Cerebellar cortex (tissue), 1 donor: ENCODE measurements at regions not wholly inside any gene's neighbourhood (a gene's known extent, or its start where the extent isn't known, plus 50 kb on each side); places are given as distances from the start of the nearest gene placed in this dataset.
A peak's percentile ranks its signal among the peaks of the same experiment; 100 is the strongest.
"Not testable (repeated sequence)": the region's sequence is repeated elsewhere in the genome, so short reads cannot be mapped to it uniquely, and the experiment has no call there.

ENCODE experiments used
- DNase-seq: peaks from one replicate; pipeline ENCODE4 v3.0.0-alpha.2; 2015; ENCODE audit warnings: low spot score

DNA sequence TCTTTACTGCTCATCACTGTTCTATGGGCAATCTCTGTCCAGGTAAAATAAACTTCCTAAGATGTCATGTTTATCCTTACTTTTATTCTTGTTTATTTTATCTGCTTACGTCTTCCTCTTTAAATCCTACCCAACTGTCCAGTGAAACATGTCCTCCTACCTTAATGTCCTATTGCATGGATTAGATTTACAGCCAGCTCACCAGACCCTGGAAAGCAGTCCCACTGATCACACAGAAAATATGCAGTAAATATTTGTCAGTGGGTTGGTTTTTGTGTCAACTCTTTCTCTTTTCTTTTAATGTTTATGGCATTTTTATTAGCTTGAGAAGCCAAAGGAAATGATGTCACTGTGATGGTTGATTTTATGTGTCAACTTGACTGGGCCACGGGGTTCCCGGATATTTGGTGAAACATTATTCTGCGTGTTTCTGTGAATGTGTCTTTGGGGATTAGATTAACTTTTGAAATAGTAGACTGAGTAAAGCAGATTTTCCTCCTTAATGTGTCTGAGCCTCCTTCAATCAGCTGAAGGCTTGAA lies 258.3 kb downstream of the SRGAP2C start:
- no peak for DNase-seq

DNA sequence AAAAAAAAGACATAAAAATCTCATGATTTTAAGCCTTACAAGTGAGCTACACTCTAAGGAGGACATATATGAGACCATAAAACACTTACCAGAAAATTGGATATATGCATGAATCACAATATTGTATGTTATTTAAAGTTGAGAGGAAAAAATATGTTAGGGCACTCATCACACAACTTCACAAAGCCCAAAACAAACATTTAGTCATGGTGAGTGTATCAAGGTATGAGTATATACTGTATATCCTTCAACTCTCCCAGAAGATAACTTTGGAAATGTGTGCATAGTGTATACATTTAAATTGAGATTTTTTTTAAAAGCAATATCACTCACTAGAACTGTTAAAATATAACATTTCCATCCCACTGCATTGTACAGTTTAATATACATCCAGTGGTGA lies 259.3 kb downstream of the SRGAP2C start:
- DNase-seq: no peak

GRCh38 chr1:121445679-121446078 lies 260.9 kb downstream of the SRGAP2C start:
- DNase-seq: no peak

- peak; percentile 12 for DNase-seq
Observed at GRCh38 chr1:121447280-121447923, 262.6 kb downstream of the SRGAP2C start.

DNA sequence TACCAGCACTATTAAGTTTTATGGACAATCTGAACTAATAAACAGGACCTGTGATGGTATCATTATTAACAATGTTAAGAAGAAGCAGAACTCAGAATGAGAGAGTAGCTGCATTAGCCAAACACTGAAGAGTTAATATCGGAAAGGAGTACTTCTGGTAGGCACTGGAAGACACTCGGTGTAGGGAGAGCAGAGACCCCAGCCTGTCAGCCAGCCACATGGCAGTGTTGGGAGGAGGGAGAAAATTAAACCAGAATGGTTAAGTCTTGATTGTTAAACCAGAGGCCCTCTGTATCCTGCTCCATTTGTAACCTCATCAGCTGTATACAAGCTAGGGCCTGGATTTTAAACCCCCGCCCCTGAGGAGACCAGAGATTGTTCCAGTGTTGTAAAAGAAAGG lies 263.3 kb downstream of the SRGAP2C start:
- not testable (repeated sequence) for DNase-seq

GRCh38 chr1:121448851-121449250 lies 264.1 kb downstream of the SRGAP2C start:
- DNase-seq: no peak

DNA sequence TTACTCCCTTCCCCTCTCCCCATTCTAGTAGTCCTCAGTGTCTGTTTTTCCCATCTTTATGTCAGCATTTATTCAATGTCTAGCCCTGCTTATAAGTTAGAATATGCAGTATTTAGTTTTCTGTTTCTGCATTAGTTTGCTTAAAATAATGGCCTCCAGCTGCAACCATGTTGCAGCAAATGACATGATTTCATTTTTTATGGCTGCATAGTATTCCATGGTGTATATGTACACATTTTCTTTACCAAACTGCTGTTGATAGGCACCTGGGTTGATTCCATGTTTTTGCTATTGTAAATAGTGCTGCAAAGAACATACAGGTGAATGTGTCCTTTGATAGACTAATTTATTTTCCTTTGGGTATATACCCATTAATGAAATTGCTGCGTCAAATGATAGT lies 267.7 kb downstream of the SRGAP2C start:
- no peak for DNase-seq

- DNase-seq: no peak
Observed at GRCh38 chr1:121458291-121459048, 273.7 kb downstream of the SRGAP2C start.

- no peak for DNase-seq
Observed at GRCh38 chr1:121459235-121459634, 274.5 kb downstream of the SRGAP2C start.

DNA sequence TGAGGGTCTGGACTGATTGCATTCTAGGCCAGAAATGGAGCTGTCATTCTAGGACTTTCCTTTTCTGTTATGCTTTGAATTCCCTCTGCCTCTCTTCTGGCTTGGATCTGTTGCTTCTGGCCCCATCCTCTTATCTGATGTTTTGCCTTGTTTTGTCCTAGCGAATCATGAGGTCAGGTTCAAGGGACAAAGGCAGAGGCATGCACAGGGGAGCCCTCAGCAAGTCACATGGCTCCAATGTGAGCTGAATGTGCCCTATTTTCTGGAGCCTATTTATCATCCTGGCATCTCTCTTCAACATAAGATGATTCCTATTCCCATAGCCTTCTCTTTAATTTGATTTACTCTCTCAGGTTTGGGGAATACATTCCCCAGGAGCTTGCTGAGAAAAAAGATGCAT lies 284.6 kb downstream of the SRGAP2C start:
- DNase-seq: not testable (repeated sequence)

DNA sequence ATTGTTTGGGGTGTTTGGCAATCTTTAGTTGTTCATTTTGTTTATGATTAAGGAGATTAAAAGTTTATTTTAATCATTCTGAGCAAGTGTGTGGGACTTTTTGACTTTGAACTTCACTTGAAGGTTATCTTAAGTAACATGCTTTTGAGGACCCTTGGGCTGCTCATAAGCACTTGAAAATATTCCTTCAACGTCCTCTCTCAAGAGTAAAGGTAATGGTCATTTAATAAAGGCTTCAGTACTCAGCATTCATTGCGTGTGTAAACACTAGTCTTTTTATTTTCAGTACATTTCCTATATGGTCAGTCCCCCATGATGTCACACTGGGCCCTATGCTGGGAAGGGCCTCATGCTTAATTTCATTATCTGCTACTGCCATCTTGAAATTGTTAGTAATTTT lies 285.6 kb downstream of the SRGAP2C start:
- not testable (repeated sequence) for DNase-seq

DNA sequence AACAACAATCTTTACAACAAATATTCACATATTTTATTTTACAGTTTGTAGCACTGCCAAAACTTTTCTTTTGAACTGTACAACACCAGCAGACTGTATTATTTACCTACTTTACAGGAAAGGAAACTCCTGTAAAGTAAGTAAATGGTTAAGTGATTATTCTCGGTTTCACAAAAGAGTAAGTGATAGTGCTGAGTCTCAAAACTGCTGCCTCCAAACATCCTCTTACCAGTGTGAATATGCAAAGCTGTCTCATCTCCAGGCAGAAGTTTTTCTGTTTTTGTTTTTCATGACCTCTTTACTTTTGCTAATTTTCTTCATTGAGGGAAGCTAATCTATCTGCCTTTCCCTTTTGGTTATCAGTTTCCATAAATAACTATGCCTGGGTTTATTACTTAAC lies 286.7 kb downstream of the SRGAP2C start:
- no peak for DNase-seq

DNA sequence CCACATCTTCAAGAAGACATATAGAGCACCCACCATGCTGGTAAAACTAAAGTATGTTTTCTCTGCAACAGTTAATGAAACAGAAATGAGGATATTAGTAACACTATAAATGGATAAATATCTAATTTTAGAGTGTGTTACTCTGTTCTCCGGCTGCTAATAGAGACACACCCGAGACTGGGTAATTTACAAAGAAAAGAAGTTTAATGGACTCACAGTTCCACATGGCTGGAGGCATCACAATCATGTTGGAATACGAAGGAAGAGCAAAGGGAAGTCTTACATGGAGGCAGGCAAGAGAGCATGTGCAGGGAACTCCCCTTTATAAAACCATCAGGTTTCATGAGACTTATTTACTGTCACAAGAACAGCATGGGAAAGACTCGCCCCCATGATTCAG lies 287.2 kb downstream of the SRGAP2C start:
- DNase-seq: no peak

GRCh38 chr1:121483234-121483633 lies 298.5 kb downstream of the SRGAP2C start:
- no peak for DNase-seq

DNA sequence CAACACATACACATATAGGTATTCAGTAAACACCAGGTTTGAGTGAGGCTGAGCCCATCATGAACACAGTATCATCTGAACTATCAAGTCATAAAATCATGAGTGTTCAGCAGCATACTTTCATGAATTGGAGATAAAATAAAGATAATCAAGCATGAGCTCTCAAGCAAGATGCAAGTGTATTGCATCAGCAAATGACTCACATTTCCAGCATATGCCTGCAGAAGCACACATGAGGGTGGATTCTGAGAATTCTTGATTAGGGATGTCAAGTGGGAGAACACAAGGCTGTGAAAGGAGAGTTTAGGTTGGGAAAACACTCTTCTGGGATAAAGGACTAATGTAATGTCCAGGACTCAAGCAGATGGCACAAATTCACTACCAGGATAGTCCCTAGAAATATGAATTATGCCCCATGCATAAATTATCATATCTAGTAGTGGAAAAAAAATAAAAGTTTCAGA lies 299.2 kb downstream of the SRGAP2C start:
- no peak for DNase-seq

- DNase-seq: not testable (repeated sequence)
Observed at GRCh38 chr1:121494796-121495195, 310.0 kb downstream of the SRGAP2C start.

- DNase-seq: not testable (repeated sequence)
Observed at GRCh38 chr1:121511455-121511854, 326.7 kb downstream of the SRGAP2C start.

DNA sequence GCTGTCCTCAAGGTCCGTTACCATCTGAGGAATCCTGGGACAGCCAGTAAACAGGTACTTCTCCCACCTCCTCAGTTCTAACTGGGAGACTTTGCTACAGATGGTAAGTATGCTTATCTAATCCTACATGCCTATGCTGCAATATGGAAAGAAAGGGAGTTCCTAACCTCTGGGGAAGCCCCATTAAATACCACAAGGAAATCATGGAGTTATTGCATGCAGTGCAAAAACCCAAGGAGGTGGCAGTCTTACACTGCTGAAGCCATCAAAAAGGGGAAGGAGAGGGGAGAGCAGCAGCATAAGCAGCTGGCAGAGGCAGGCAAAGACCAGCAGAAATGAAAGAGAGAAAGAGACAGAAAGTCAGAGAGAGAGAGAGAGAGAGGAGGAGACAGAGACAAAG lies 327.1 kb downstream of the SRGAP2C start:
- DNase-seq: not testable (repeated sequence)

GRCh38 chr1:121515235-121515634 lies 330.5 kb downstream of the SRGAP2C start:
- DNase-seq: no peak

DNA sequence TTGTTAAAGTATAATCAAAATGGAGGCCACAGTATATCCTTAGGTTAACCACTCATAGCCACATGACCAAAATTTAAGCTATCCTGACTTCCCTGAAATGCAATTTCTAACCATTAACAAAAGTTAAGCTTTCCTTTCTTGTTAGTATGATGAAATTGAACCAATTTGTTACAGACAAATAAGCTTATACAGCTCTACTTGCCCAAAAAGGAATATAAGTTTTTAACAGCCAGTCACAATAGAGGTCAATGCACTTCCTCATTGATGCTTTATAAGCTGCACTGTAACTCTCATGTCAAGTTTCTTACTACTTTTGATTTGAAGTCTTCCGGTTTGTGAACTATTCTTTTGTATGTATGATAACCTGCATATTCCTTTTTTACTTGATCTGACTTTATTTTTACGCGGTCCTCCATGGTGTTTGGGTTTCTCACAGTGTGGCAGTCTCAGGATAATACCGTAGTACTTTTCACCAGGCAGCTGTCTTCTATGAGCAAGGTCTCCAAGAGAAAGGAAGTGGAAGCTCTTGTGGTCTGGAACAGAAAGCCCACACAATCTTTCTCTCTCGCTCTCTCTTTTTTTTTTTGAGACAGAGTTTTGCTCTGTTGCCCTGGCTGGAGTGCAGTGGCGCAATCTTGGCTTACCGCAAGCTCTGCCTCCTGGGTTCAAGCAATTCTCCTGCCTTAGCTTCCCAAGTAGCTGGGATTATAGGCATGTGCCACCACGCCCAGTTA lies 331.6 kb downstream of the SRGAP2C start:
- no peak for DNase-seq

DNA sequence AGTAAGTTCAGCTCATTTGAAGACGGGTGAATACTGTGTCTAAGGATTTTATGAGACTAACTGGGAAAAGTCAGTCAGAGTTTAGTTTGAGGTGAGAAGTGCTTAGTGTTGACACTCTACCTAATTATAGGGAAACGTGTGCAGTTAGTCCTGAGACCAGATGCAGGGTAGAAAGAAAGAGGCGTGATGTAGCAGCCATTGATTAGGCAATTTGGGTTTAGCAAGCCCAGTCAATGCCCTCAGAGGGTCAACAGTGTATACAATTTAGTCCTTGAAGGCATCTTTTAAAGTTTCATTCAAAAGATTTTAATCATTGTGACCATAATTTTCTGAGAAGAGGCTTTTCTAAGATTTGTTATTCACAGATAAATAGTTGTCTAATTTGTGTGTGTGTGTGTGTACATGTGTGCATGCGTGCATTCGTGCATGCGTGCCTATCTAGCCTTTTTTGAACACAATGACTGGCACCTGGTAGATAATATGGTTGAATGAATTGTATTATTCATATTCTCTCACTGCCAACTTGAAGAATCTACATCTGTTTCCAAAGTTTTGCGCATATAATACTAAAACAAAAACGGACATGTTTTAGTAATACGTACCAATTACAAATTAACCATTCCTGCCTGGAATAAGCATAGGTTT lies 332.9 kb downstream of the SRGAP2C start:
- DNase-seq: no peak

DNA sequence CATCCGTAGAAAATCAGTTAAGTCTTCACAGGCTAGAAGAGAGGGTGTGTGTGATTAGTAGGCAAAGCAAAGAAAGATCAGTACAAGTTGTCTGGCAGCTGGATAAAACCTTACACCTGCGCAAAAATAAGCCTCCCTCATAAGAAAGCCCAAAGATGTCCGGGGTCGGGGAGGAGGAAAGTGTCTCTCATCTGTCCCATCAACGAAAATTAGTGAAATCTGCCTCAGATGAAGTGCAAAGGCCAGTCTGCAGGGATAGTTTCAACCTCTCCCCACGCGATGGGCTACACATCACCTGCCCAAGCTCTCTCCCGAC lies 333.9 kb downstream of the SRGAP2C start:
- DNase-seq: no peak
